Erythroblast (primary cell): ENCODE measurements at regions not wholly inside any gene's neighbourhood (a gene's known extent, or its start where the extent isn't known, plus 50 kb on each side); places are given as distances from the start of the nearest gene placed in this dataset.

ENCODE experiments used
- DNase-seq, 2 experiments: peaks; one replicate each; lab custom pipeline; 2025; lab: John Stamatoyannopoulos, UW
- GATA1 ChIP-seq: IDR thresholded peaks from 2 replicates; pipeline ENCODE4 v1.6.1; 2011; ENCODE audit warnings: low read depth, mild to moderate bottlenecking, control low read depth, low read length, moderate library complexity
- POLR2A ChIP-seq: IDR thresholded peaks from 2 replicates; pipeline ENCODE4 v1.6.1; 2011; ENCODE audit warnings: mild to moderate bottlenecking, low read length

DNA sequence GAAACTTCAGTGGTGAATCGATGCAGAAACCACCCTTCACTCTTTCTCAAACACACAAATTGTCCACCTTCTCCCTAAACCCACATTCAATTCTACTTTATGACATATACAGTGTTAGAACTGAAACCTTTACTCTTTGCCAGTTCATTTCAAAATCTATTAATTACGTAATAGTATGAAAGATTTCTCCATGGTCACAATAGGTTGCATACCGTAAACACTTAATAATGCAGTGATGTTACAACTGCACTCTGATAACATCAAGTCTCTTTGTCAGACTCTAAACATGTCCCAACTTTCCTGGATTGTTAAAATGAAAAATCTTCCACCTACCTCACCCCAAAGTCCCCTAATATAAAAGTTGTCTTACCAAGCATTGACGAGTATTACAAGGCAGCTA is 111.8 kb upstream of the PROK2 start:
- TF ChIP-seq GATA1 (no peak), POLR2A (no peak)
- DNase-seq: no peak

DNA sequence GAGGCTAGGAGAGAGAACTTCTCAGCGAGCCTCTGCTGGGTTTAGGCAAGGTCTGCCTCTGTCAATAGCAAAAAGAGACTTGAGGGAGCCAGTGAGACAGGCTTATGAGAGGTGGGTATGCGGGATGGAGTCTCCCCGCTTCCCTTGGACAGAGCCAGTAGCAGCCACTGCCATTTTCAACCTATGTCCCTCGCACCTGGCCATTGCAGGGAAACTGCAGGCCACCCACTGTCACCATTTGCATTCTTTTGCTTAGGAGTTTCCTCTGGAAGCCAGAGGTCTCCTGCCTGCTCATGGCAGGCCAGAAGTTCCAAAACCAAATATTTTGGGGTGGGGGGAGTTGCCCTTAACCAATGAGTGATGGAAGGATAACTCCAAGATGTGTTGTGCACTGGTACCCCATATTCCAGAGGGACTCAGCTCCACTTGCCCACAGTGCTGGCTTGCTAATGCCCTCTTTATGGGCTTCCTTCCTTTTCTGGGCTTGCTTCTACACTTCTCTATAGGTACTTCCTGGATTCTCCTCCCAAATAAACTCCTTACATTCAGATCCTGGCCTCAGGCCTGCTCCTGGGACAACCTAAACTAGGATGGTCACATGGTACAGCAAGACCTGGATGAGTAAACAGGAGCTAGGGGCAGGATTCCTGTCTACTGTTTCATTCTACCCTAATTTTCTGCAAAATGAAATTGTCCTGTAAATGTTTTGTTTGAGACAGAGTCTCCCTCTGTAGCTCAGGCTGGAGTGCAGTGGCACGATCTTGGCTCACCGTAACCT is 108.9 kb upstream of the PROK2 start:
- TF ChIP-seq POLR2A (no peak), GATA1 (no peak)
- DNase-seq: no peak

DNA sequence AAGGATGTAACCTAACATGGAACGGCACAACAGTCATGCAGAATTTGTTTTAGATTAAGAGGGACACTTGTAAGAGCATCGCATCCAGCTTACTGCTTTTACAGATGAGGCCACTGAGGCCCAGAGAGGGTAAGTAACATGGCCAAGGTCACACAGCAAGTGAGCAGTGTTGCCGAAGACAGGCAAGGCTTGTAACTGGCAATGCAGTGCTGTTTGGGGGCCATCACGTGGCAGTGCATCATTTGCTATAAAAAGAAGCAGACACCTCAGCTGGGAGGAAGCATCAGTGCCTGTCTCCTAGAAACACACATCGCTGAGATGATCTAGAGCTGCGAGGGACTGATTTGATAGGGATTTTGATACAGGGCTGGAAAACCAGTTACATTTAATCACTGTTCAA is 108.2 kb upstream of the PROK2 start:
- DNase-seq: no peak
- TF ChIP-seq GATA1 (no peak), POLR2A (no peak)

DNA sequence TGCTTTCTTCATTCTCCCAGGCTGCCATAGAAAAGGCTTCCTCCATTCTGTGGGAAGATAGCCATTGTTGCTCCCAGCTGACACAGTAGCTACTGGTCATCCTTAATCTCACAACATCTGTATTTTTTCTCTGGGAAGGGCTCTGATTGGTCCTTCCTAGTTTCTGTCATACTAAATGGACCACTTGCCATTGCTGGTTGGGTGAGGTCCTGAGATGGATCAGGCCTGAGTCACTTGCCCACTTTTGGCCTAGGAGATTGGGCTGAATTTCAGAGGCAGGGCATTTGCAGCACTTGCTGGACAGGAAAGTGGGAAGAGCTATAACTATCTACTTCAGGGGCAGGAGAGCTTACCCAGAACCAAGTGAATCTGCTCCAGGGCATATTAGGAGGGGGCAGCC is 106.5 kb upstream of the PROK2 start:
- no peak for DNase-seq
- TF ChIP-seq GATA1: no peak
- no peak for TF ChIP-seq POLR2A

DNA sequence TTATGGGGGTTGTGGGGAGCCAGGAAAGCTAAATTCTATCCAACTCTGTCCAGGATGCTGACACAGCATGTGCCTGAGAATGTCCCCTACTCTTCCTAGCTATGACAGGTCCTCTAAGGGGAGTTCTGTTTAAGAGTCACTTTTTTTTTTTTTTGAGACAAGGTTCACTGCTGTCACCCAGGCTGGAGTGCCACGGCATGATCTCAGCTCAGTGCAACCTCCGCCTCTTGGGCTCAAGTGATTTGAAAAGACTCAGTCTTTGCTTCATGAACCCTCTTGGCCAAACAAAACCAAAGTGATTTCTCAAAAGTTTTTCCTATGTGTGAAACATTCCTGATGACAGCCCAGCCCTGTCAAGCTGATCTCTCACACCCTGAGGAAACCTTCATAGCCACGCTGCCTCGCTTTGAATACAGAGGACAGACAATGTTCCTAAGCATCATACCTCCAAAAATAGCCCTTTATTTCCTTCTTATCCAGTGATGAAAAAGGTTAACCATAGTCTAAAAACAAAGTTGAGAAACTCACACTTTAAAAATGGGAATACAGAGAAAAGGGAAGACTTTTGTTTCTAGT is 105.5 kb upstream of the PROK2 start:
- TF ChIP-seq POLR2A: no peak
- no peak for TF ChIP-seq GATA1
- DNase-seq: no peak

DNA sequence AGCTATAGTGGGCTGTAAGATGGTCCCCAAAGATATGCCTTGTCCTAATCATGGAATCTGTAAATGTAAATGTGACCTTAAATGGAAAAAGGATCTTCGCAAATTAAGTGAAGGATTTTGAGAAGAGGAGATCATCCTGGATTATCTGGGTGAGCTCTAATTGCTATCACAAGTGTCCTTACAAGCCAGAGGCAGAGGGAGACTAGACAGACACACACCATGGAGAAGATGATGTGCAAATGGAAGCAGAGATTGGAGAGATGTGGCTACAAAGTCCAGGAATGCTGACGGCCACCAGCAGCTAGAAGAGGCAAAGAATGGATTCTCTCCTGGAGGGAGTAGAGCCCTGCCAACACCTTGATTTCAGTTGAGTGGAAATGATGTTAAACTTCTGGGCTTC is 102.3 kb upstream of the PROK2 start:
- TF ChIP-seq POLR2A (no peak), GATA1 (no peak)
- DNase-seq: no peak

DNA sequence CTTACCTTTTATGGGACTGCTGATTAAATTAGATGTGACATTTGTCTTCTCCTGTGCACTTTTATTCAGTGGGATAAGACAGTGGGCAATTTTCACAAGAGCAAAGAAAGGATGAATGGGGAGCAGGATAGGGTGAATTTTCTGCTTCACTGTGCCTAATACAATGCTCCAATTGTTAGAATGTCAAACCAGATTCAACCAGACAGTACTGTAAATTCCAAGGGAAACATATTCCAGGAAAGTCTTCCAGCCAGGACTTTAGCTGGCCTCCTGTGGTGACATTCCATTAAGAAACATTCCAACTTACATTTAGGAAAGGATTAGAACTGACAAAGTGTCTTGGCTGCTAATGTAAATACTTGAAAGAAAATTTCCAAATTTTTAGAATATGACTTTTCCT is 100.1 kb upstream of the PROK2 start:
- TF ChIP-seq POLR2A: no peak
- TF ChIP-seq GATA1: no peak
- no peak for DNase-seq

DNA sequence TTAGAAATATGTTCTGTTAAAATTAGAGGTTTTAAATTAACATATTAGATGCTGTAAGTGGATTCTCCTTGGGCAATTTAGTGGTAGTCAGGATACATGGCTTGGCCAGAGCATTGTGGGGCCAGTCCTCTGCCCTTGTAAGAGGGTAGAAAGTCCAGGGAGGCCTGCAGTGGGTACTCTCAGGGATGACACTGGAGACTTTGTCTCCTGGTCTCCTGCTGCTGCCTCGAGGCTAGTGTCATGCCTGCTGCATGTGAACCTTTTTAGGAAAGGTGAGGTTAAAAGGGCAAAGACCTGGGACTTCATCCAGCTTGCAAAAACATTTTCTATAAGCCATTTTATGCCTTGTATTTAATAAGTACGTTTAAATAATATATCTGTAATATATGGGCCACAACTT is 96.8 kb upstream of the PROK2 start:
- no peak for TF ChIP-seq POLR2A
- no peak for DNase-seq

DNA sequence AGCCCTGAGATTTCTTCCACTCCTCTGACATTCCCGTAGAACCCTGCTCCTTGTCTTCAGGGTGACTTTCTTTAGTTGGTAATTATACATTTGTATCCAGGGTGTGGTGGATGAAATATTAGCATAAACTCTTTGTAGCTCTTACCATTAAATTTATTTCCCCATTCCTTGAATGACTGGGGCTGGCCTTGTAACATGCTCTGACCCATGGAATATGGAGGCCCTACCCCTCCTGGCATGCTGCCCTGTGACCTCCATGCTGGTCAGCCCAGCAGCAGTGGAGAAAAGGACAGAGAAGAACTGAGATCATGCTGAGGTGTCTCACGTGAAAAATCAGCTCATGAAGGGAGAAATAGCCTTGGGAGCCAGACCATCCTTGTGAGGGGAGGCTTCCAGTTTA is 96.1 kb upstream of the PROK2 start:
- TF ChIP-seq POLR2A (no peak), GATA1 (no peak)
- DNase-seq: no peak

DNA sequence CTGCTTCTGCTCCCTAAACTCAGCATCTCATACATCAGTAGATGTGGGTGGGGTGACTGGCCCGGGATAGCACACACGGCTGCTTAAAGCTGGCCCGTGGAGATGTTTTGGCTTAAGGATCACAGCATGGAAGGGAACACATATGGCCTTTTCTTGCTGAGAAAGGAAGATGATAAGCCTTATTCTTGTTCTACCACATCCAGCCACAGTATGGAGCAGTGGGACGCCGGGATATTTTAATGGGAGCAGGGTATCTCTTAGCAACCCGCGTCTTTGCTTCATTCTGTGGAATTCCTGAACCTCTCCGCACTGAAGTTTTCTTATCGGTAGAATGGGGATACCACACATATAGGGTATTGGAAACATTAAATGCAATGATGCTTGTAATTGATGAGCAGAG is 94.1 kb upstream of the PROK2 start:
- DNase-seq: no peak
- TF ChIP-seq POLR2A (no peak), GATA1 (no peak)

DNA sequence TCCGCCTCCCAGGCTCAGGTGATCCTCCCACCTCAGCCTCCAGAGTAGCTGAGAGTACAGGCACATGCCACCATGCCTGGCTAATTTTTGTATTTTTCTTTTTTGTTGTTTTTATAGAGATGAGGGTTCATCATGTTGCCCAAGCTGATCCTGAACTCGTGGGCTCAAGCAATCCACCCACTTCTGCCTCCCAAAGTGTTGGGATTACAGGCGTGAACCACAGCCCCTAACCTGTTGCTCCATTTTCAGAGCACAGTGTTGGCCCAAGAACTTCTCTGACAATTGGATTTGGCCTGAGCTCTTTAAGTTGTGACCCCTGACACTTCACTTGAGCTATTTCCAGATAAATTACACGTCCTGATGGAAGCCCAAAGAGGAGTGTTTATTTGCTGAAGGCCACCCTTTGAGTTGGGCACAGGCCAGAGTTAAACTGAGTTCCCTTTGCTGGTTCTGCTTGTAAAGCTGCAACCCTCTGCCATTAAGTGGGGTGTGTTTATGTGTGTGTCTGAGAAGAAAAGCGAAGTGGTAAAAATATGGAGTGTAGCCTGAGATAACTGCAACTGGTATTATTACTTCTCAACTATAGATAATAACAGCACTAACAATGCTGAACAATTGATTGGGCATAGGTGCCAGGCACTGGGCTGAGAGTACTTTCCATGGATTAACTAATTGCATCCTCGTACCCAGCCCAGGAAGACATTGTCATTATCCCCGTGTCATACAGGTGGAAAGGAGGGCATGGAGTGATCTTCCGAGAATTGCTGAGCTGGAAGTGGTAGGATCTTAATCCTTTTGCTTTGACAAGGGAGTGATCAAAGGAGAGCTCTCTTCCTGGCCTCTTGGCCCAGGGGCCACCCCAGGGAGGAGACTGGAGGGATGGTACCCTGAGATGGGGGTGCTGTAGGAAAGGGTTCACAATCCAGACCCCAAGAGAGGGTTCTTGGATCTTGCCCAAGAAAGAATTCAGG is 91.5 kb upstream of the PROK2 start:
- no peak for DNase-seq
- TF ChIP-seq POLR2A: no peak
- no peak for TF ChIP-seq GATA1

DNA sequence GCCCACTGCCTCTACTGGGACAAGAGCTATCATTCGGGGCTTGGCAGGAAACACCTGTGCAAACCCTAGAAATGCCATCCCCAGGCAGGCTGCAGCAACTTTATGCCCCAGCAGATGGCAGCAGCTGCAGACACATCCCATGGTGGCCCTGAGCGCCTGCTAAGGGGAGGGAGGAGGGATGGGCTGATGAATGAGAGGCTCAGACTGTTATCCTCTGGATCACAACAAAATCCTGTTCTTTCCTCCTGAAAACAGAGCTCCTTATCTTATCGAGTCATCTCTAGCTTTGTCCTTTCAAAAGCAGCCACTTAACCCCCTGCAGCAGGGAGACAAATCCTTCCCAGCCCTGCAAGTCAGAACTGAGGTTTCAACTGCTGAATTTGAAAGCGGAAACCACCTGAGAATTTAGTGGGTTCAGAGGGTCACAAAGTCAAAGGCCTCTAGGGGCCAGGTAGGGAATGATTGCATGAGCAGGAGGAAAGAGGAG is 90.6 kb upstream of the PROK2 start:
- TF ChIP-seq POLR2A (no peak), GATA1 (no peak)
- DNase-seq: peak; percentile 48 to 79

DNA sequence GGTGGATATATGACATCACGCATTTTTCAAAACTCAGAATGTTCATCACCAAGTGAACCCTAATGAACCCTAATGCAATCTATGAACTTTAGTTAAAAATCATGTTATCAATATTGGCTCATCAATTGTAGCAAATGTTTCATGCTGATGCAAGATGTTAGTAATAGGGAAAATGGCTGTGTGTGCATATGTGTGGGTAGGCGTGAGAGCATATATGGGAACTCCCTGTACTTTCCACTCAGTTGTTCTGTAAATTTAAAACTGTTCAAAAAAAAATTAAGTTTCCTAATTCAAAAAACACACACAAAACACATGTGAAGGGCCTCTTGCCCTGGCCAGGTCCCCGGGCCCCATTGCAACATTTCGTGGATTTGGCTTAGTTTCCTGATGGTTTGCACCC is 89.7 kb upstream of the PROK2 start:
- TF ChIP-seq POLR2A (no peak), GATA1 (no peak)
- peak in 1 of 2 experiments; percentile 32 for DNase-seq
